HEK293 (cell line): ENCODE measurements at regions not wholly inside any gene's neighbourhood (a gene's known extent, or its start where the extent isn't known, plus 50 kb on each side); places are given as distances from the start of the nearest gene placed in this dataset.

ENCODE experiments used
- CTCF ChIA-PET: fragments of 350-600 bp; formaldehyde crosslinking; extraction: SDS; loops from one replicate; lab custom pipeline; 2021; ENCODE audit warnings: antibody characterized with exemption; lab: Yijun Ruan, JAX
- POLR2A ChIA-PET: fragments of 300-600 bp; formaldehyde crosslinking; extraction: SDS; loops from one replicate; lab custom pipeline; 2020; ENCODE audit warnings: antibody characterized with exemption, inconsistent platforms; lab: Yijun Ruan, JAX
- H3K27ac ChIP-seq: fragments of 200-500 bp; sonication (Bioruptor generic); 2 replicates; pipeline ENCODE4 v1.5.1; 2014; ENCODE audit warnings: low read depth, low read length, control low read depth, inconsistent platforms; ENCODE audit errors: extremely low read depth
- H3K36me3 ChIP-seq, 2 experiments: fragments of 200-500 bp in 1 of 2; sonication (Bioruptor generic) in 1 of 2; 1 replicate in 1 of 2; 2 replicates in 1 of 2; pipeline ENCODE4 v1.5.1; 2014 to 2017; ENCODE audit warnings: inconsistent platforms in 2 of 2, low read length in 2 of 2; ENCODE audit not compliant: control insufficient read depth in 2 of 2, insufficient read depth in 1 of 2
- H3K4me1 ChIP-seq: fragments of 200-500 bp; sonication (Bioruptor generic); 2 replicates; pipeline ENCODE4 v1.5.1; 2014; ENCODE audit warnings: mild to moderate bottlenecking, low read length, inconsistent platforms; ENCODE audit not compliant: control insufficient read depth, insufficient read depth
- H3K4me3 ChIP-seq: 2 replicates; pipeline ENCODE4 v1.5.1; 2011; ENCODE audit warnings: low read depth, mild to moderate bottlenecking, control low read depth, low read length, moderate library complexity
- H3K9me3 ChIP-seq: fragments of 200-500 bp; sonication (Bioruptor generic); 2 replicates; pipeline ENCODE4 v1.5.1; 2014; ENCODE audit warnings: low read depth, low read length, inconsistent platforms; ENCODE audit not compliant: control insufficient read depth, insufficient read depth
- KLF7 ChIP-seq: fragments of 450-650 bp; formaldehyde crosslinking; IDR thresholded peaks from 2 replicates; pipeline ENCODE4 v1.5.1; 2016; ENCODE audit warnings: missing biosample characterization, missing genetic modification characterization, borderline replicate concordance
- ZBTB48 ChIP-seq: fragments of 450-650 bp; formaldehyde crosslinking; IDR thresholded peaks from 2 replicates; pipeline ENCODE4 v1.5.1; 2016; ENCODE audit warnings: missing biosample characterization, missing genetic modification characterization
- ZFP37 ChIP-seq: fragments of 450-650 bp; formaldehyde crosslinking; IDR thresholded peaks from 2 replicates; pipeline ENCODE4 v1.5.1; 2016; ENCODE audit warnings: missing biosample characterization, missing genetic modification characterization
- ZNF138 ChIP-seq: fragments of 450-650 bp; formaldehyde crosslinking; IDR thresholded peaks from 2 replicates; pipeline ENCODE4 v1.5.1; 2016; ENCODE audit warnings: missing biosample characterization, missing genetic modification characterization, borderline replicate concordance
- ZNF169 ChIP-seq: fragments of 450-650 bp; formaldehyde crosslinking; IDR thresholded peaks from 2 replicates; pipeline ENCODE4 v1.5.1; 2016; ENCODE audit warnings: missing biosample characterization, missing genetic modification characterization
- ZNF19 ChIP-seq: fragments of 450-650 bp; formaldehyde crosslinking; IDR thresholded peaks from 2 replicates; pipeline ENCODE4; 2016; ENCODE audit warnings: missing biosample characterization, missing genetic modification characterization, low read depth
- ZNF302 ChIP-seq: fragments of 450-650 bp; formaldehyde crosslinking; IDR thresholded peaks from 2 replicates; pipeline ENCODE4 v1.5.1; 2016; ENCODE audit warnings: missing biosample characterization, missing genetic modification characterization, low read depth
- ZNF366 ChIP-seq: fragments of 450-650 bp; formaldehyde crosslinking; conservative IDR thresholded peaks from 2 replicates; pipeline ENCODE4 v1.5.1; 2016; ENCODE audit warnings: missing biosample characterization, missing genetic modification characterization
- ZNF426 ChIP-seq: fragments of 450-650 bp; formaldehyde crosslinking; IDR thresholded peaks from 2 replicates; pipeline ENCODE4 v1.5.1; 2017; ENCODE audit warnings: missing biosample characterization, missing genetic modification characterization, mild to moderate bottlenecking, inconsistent platforms, moderate library complexity
- ZNF518A ChIP-seq: fragments of 450-650 bp; formaldehyde crosslinking; conservative IDR thresholded peaks from 2 replicates; pipeline ENCODE4 v1.5.1; 2016; ENCODE audit warnings: low read depth, missing biosample characterization, missing genetic modification characterization
- ZNF707 ChIP-seq: fragments of 450-650 bp; formaldehyde crosslinking; IDR thresholded peaks from 2 replicates; pipeline ENCODE4 v1.5.1; 2016; ENCODE audit warnings: missing biosample characterization, missing genetic modification characterization
- ZXDB ChIP-seq: fragments of 450-650 bp; formaldehyde crosslinking; IDR thresholded peaks from 2 replicates; pipeline ENCODE4 v1.5.1; 2016; ENCODE audit warnings: missing biosample characterization, missing genetic modification characterization
- TF ChIP-seq, protein P1 (sequence below): fragments of 450-650 bp; formaldehyde crosslinking; IDR thresholded peaks from 2 replicates; pipeline ENCODE4 v1.5.1; 2017; ENCODE audit warnings: missing biosample characterization, missing genetic modification characterization
- TF ChIP-seq, protein P2 (sequence below): fragments of 450-650 bp; formaldehyde crosslinking; IDR thresholded peaks from 2 replicates; pipeline ENCODE4 v1.5.1; 2016; ENCODE audit warnings: missing biosample characterization, missing genetic modification characterization
- TF ChIP-seq, protein P3 (sequence below): fragments of 450-650 bp; formaldehyde crosslinking; IDR thresholded peaks from 2 replicates; pipeline ENCODE4 v1.5.1; 2016; ENCODE audit warnings: missing biosample characterization, missing genetic modification characterization, borderline replicate concordance

DNA sequence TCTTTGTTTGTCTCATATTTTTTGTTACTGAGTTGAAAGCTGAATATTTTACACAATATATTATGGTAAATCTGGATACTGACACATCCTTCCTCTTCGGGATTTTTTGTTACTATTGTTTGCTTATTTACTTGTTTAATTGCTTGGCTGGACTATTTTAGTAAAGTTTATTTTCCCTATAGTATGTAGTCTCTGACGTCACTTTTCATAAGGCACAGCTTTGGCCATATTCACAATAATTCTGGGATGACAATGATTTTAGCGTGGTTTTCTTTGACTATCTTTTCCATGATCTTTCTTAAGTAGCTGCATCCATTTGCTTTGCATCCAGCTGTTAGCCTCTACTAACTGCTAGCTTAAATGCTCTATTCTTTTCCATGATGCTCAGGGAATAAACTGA, 552.4 kb downstream of the VGLL3 start:
- Histone ChIP-seq H3K4me1 (no peaks in the 10 kb centered on the region), H3K36me3 (no peaks in the 10 kb centered on the region), H3K27ac (no peak overlapping the region), H3K4me3 (no peak overlapping the region), H3K9me3 (no peaks in the 10 kb centered on the region)
- ChIA-PET CTCF (no interaction called here), POLR2A (no interaction called here)
- TF ChIP-seq, protein P1, sequence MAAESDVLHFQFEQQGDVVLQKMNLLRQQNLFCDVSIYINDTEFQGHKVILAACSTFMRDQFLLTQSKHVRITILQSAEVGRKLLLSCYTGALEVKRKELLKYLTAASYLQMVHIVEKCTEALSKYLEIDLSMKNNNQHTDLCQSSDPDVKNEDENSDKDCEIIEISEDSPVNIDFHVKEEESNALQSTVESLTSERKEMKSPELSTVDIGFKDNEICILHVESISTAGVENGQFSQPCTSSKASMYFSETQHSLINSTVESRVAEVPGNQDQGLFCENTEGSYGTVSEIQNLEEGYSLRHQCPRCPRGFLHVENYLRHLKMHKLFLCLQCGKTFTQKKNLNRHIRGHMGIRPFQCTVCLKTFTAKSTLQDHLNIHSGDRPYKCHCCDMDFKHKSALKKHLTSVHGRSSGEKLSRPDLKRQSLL (tag by site-specific recombination) = no peak
- TF ChIP-seq ZNF518A (tag by site-specific recombination) = no peak
- TF ChIP-seq KLF7 (tag by site-specific recombination) = no peak
- TF ChIP-seq ZNF19 (tag by site-specific recombination) = no peak
- TF ChIP-seq ZNF169 (tag by site-specific recombination) = no peak
- TF ChIP-seq ZNF366 (tag by site-specific recombination) = no peak
- TF ChIP-seq ZBTB48 = no peak

- no peaks in the 10 kb centered on the region for H3K4me1 ChIP-seq
- no peak overlapping the region for H3K27ac ChIP-seq
- no peaks in the 10 kb centered on the region for H3K36me3 ChIP-seq
- ChIA-PET CTCF (no interaction called here), POLR2A (no interaction called here)
- no peak overlapping the region for H3K4me3 ChIP-seq
- no peak for TF ChIP-seq ZNF138 (tag by site-specific recombination)
- no peak for TF ChIP-seq ZNF707 (tag by site-specific recombination)
- no peak for TF ChIP-seq ZNF302 (tag by site-specific recombination)
- no peak for TF ChIP-seq ZXDB
- TF ChIP-seq, protein P2, sequence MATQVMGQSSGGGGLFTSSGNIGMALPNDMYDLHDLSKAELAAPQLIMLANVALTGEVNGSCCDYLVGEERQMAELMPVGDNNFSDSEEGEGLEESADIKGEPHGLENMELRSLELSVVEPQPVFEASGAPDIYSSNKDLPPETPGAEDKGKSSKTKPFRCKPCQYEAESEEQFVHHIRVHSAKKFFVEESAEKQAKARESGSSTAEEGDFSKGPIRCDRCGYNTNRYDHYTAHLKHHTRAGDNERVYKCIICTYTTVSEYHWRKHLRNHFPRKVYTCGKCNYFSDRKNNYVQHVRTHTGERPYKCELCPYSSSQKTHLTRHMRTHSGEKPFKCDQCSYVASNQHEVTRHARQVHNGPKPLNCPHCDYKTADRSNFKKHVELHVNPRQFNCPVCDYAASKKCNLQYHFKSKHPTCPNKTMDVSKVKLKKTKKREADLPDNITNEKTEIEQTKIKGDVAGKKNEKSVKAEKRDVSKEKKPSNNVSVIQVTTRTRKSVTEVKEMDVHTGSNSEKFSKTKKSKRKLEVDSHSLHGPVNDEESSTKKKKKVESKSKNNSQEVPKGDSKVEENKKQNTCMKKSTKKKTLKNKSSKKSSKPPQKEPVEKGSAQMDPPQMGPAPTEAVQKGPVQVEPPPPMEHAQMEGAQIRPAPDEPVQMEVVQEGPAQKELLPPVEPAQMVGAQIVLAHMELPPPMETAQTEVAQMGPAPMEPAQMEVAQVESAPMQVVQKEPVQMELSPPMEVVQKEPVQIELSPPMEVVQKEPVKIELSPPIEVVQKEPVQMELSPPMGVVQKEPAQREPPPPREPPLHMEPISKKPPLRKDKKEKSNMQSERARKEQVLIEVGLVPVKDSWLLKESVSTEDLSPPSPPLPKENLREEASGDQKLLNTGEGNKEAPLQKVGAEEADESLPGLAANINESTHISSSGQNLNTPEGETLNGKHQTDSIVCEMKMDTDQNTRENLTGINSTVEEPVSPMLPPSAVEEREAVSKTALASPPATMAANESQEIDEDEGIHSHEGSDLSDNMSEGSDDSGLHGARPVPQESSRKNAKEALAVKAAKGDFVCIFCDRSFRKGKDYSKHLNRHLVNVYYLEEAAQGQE = no peak
- no peak for TF ChIP-seq ZNF426 (tag by site-specific recombination)
- no peak for TF ChIP-seq ZFP37 (tag by site-specific recombination)
- TF ChIP-seq, protein P3, sequence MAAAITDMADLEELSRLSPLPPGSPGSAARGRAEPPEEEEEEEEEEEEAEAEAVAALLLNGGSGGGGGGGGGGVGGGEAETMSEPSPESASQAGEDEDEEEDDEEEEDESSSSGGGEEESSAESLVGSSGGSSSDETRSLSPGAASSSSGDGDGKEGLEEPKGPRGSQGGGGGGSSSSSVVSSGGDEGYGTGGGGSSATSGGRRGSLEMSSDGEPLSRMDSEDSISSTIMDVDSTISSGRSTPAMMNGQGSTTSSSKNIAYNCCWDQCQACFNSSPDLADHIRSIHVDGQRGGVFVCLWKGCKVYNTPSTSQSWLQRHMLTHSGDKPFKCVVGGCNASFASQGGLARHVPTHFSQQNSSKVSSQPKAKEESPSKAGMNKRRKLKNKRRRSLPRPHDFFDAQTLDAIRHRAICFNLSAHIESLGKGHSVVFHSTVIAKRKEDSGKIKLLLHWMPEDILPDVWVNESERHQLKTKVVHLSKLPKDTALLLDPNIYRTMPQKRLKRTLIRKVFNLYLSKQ (tag by site-specific recombination) = no peak
- no peaks in the 10 kb centered on the region for H3K9me3 ChIP-seq
These were observed 563.6 kb downstream of the VGLL3 start for GRCh38 chr3:86427343-86427742.
